HepG2 (cell line): ENCODE measurements at regions not wholly inside any gene's neighbourhood (a gene's known extent, or its start where the extent isn't known, plus 50 kb on each side); places are given as distances from the start of the nearest gene placed in this dataset.

ENCODE experiments used
- SAP130 ChIP-seq: IDR thresholded peaks from 2 replicates; pipeline ENCODE4 v1.6.1; 2016; ENCODE audit warnings: low read depth
- SNAI1 ChIP-seq: sonication (generic); formaldehyde crosslinking; IDR thresholded peaks from 2 replicates; pipeline ENCODE4 v1.5.0; 2020; ENCODE audit warnings: mild to moderate bottlenecking, missing genetic modification reagents, borderline replicate concordance
- ZIK1 ChIP-seq: sonication (generic); formaldehyde crosslinking; IDR thresholded peaks from 2 replicates; pipeline ENCODE4 v1.5.0; 2020; ENCODE audit warnings: mild to moderate bottlenecking, low read depth, missing genetic modification reagents, borderline replicate concordance
- TF ChIP-seq, protein P1 (sequence below): IDR thresholded peaks from 2 replicates; pipeline ENCODE4 v1.6.1; 2016; ENCODE audit warnings: mild to moderate bottlenecking
- TF ChIP-seq, protein P2 (sequence below): sonication (generic); formaldehyde crosslinking; IDR thresholded peaks from 2 replicates; pipeline ENCODE4 v1.5.0; 2020; ENCODE audit warnings: mild to moderate bottlenecking, missing genetic modification reagents
- TF ChIP-seq, protein P3 (sequence below): sonication (generic); formaldehyde crosslinking; conservative IDR thresholded peaks from 2 replicates; pipeline ENCODE4 v1.4.0; 2020; ENCODE audit warnings: mild to moderate bottlenecking, missing genetic modification reagents, moderate library complexity
- TF ChIP-seq, protein P4 (sequence below): sonication (generic); formaldehyde crosslinking; IDR thresholded peaks from 2 replicates; pipeline ENCODE4 v1.5.1; 2020; ENCODE audit warnings: missing genetic modification reagents, mild to moderate bottlenecking, borderline replicate concordance

DNA sequence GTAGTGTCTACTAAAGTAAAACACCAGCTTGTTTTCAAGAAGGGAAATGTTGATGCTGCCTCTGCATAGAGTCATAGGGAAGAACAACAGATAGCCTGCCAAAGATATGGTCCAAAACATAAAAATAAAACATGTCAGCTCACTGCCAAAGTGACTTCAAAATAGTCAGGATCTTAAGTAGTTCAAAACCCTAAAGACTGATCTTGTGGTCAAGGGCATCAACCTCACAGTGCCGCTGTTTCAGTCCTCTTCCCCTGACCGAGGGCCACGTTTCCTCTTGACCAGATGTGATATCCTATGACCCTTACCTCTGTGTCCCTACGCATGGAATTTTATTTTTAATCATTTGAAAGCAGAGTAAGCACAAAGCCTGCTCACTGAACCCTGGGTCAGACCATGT is 104.2 kb upstream of the CNKSR3 start (continued):
- TF ChIP-seq, protein P1, sequence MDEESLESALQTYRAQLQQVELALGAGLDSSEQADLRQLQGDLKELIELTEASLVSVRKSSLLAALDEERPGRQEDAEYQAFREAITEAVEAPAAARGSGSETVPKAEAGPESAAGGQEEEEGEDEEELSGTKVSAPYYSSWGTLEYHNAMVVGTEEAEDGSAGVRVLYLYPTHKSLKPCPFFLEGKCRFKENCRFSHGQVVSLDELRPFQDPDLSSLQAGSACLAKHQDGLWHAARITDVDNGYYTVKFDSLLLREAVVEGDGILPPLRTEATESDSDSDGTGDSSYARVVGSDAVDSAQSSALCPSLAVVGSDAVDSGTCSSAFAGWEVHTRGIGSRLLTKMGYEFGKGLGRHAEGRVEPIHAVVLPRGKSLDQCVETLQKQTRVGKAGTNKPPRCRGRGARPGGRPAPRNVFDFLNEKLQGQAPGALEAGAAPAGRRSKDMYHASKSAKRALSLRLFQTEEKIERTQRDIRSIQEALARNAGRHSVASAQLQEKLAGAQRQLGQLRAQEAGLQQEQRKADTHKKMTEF (CRISPR knock-in tag) = no peak
- TF ChIP-seq, protein P2, sequence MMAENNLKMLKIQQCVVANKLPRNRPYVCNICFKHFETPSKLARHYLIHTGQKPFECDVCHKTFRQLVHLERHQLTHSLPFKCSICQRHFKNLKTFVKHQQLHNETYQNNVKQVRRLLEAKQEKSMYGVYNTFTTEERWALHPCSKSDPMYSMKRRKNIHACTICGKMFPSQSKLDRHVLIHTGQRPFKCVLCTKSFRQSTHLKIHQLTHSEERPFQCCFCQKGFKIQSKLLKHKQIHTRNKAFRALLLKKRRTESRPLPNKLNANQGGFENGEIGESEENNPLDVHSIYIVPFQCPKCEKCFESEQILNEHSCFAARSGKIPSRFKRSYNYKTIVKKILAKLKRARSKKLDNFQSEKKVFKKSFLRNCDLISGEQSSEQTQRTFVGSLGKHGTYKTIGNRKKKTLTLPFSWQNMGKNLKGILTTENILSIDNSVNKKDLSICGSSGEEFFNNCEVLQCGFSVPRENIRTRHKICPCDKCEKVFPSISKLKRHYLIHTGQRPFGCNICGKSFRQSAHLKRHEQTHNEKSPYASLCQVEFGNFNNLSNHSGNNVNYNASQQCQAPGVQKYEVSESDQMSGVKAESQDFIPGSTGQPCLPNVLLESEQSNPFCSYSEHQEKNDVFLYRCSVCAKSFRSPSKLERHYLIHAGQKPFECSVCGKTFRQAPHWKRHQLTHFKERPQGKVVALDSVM (CRISPR knock-in tag) = no peak
- no peak for TF ChIP-seq SAP130 (CRISPR knock-in tag)
- TF ChIP-seq, protein P3, sequence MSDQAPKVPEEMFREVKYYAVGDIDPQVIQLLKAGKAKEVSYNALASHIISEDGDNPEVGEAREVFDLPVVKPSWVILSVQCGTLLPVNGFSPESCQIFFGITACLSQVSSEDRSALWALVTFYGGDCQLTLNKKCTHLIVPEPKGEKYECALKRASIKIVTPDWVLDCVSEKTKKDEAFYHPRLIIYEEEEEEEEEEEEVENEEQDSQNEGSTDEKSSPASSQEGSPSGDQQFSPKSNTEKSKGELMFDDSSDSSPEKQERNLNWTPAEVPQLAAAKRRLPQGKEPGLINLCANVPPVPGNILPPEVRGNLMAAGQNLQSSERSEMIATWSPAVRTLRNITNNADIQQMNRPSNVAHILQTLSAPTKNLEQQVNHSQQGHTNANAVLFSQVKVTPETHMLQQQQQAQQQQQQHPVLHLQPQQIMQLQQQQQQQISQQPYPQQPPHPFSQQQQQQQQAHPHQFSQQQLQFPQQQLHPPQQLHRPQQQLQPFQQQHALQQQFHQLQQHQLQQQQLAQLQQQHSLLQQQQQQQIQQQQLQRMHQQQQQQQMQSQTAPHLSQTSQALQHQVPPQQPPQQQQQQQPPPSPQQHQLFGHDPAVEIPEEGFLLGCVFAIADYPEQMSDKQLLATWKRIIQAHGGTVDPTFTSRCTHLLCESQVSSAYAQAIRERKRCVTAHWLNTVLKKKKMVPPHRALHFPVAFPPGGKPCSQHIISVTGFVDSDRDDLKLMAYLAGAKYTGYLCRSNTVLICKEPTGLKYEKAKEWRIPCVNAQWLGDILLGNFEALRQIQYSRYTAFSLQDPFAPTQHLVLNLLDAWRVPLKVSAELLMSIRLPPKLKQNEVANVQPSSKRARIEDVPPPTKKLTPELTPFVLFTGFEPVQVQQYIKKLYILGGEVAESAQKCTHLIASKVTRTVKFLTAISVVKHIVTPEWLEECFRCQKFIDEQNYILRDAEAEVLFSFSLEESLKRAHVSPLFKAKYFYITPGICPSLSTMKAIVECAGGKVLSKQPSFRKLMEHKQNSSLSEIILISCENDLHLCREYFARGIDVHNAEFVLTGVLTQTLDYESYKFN = no peak
- no peak for TF ChIP-seq ZIK1
- TF ChIP-seq, protein P4, sequence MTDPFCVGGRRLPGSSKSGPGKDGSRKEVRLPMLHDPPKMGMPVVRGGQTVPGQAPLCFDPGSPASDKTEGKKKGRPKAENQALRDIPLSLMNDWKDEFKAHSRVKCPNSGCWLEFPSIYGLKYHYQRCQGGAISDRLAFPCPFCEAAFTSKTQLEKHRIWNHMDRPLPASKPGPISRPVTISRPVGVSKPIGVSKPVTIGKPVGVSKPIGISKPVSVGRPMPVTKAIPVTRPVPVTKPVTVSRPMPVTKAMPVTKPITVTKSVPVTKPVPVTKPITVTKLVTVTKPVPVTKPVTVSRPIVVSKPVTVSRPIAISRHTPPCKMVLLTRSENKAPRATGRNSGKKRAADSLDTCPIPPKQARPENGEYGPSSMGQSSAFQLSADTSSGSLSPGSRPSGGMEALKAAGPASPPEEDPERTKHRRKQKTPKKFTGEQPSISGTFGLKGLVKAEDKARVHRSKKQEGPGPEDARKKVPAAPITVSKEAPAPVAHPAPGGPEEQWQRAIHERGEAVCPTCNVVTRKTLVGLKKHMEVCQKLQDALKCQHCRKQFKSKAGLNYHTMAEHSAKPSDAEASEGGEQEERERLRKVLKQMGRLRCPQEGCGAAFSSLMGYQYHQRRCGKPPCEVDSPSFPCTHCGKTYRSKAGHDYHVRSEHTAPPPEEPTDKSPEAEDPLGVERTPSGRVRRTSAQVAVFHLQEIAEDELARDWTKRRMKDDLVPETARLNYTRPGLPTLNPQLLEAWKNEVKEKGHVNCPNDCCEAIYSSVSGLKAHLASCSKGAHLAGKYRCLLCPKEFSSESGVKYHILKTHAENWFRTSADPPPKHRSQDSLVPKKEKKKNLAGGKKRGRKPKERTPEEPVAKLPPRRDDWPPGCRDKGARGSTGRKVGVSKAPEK = no peak
- TF ChIP-seq SNAI1 (CRISPR knock-in tag) = no peak
